ENCODE measurements at regions not wholly inside any gene's neighbourhood (a gene's known extent, or its start where the extent isn't known, plus 50 kb on each side); places are given as distances from the start of the nearest gene placed in this dataset.

DNA sequence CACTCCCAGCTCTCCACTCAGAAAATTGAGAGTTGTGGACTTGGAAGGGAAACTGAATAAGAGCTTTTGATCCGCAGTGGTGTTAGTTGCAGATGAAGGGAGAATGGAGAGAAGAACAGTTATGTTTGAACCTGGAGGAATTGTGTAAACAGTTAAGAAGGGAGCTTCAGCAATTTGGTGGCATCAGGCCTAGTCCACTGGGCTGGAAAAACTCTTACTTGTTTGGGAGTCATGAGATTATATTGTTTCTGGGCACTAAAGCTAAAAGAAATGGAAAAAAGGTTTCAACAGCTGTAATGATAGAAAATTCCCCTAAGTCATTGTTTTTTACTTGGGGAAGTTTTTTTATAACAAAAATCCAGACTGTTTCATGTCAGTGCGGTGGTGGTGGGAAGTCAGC lies 256.1 kb upstream of the C1orf87 start:
- H2AK5ac ChIP-seq (ENCODE audit: insufficient read length, low read length) = no peak overlapping the region
- H3K14ac ChIP-seq (ENCODE audit: insufficient read depth, low read length) = no peak overlapping the region
- no peak overlapping the region for H3K23ac ChIP-seq (ENCODE audit: insufficient read length, low read depth, low read length)
- H3K4me2 ChIP-seq (ENCODE audit: insufficient read depth, insufficient read length, low read length) = no peak overlapping the region
- no peak overlapping the region for H3T11ph ChIP-seq (ENCODE audit: low read length)
- H4K8ac ChIP-seq (replicated peaks; ENCODE audit: insufficient read length, low read depth, low read length) = no peak overlapping the region
- peaks cover 15% of the 10 kb centered on the region in 2 experiments; a peak in 4 of 5 replicates for H3K9me3 Mint-ChIP-seq
- WGBS (ENCODE audit: extremely low coverage, insufficient read length, low lambda C conversion rate) = no CpG with 5 or more reads among the region's 2 CpGs
- peaks cover 0 to 6% (median 0%) of the 10 kb centered on the region in 3 experiments; a peak in 2 of 7 replicates for H3K36me3 Mint-ChIP-seq (ENCODE audit: insufficient read depth in 1 of 3, low read depth in 3 of 3)
- H2BK5ac ChIP-seq (ENCODE audit: insufficient read length, low read length) = no peak overlapping the region
- no peaks in the 10 kb centered on the region for H3K4me1 Mint-ChIP-seq
- no peak overlapping the region for H2BK20ac ChIP-seq (ENCODE audit: low read depth, low read length, poor library complexity, severe bottlenecking)
- no peaks in the 10 kb centered on the region for H3K9me3 ChIP-seq (ENCODE audit: control insufficient read depth, low read depth, low read length)
- H3K27ac Mint-ChIP-seq = no peak overlapping the region
- H3K4ac ChIP-seq (ENCODE audit: low read depth, low read length) = no peak overlapping the region
- no peak overlapping the region for H4K5ac ChIP-seq (ENCODE audit: insufficient read length, low read depth, low read length)
- H3K27me3 Mint-ChIP-seq (ENCODE audit: low read depth) = peaks cover 2% of the 10 kb centered on the region; the same call in 1 of the 2 replicates
- H3K18ac ChIP-seq (ENCODE audit: insufficient read length, low read depth, low read length) = no peak overlapping the region
- no peaks in the 10 kb centered on the region for H3K4me1 ChIP-seq (ENCODE audit: insufficient read depth, low read length)
- DNase-seq = no peak
- H2BK12ac ChIP-seq (ENCODE audit: insufficient read length, low read depth, low read length) = no peak overlapping the region
- H4K20me1 ChIP-seq (ENCODE audit: control insufficient read depth, insufficient read depth, insufficient read length) = no peaks in the 10 kb centered on the region
- no peaks in the 10 kb centered on the region for H3K79me1 ChIP-seq (ENCODE audit: insufficient read depth, low read depth, low read length, poor library complexity, severe bottlenecking)
- no peak overlapping the region for H3K4me3 Mint-ChIP-seq
- H2BK120ac ChIP-seq (ENCODE audit: low read depth, low read length, poor library complexity, severe bottlenecking) = no peak overlapping the region
- H2BK15ac ChIP-seq (ENCODE audit: low read depth, low read length) = no peak overlapping the region
- no peak overlapping the region for H3K56ac ChIP-seq (ENCODE audit: insufficient read length, low read depth, low read length)
- H3K27ac ChIP-seq (ENCODE audit: insufficient read length, low read depth, low read length) = no peak overlapping the region
- no peak overlapping the region for H2AFZ ChIP-seq (ENCODE audit: low read length)
- H3K23me2 ChIP-seq (ENCODE audit: insufficient read length, low read depth, low read length, poor library complexity, severe bottlenecking) = no peaks in the 10 kb centered on the region
- no peaks in the 10 kb centered on the region for H3K79me2 ChIP-seq (ENCODE audit: insufficient read depth, low read length)
- no peaks in the 10 kb centered on the region for H3K27me3 ChIP-seq (ENCODE audit: insufficient read depth, low read length)
- TF ChIP-seq, protein P1, sequence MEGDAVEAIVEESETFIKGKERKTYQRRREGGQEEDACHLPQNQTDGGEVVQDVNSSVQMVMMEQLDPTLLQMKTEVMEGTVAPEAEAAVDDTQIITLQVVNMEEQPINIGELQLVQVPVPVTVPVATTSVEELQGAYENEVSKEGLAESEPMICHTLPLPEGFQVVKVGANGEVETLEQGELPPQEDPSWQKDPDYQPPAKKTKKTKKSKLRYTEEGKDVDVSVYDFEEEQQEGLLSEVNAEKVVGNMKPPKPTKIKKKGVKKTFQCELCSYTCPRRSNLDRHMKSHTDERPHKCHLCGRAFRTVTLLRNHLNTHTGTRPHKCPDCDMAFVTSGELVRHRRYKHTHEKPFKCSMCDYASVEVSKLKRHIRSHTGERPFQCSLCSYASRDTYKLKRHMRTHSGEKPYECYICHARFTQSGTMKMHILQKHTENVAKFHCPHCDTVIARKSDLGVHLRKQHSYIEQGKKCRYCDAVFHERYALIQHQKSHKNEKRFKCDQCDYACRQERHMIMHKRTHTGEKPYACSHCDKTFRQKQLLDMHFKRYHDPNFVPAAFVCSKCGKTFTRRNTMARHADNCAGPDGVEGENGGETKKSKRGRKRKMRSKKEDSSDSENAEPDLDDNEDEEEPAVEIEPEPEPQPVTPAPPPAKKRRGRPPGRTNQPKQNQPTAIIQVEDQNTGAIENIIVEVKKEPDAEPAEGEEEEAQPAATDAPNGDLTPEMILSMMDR (conservative IDR thresholded peaks at IDR 0.05) = no peak
- no peak overlapping the region for H4K91ac ChIP-seq (ENCODE audit: insufficient read length, low read depth, low read length)
- no peak overlapping the region for H3K9ac ChIP-seq (ENCODE audit: extremely low read depth, insufficient read length, low read length)
